ENCODE measurements at regions not wholly inside any gene's neighbourhood (a gene's known extent, or its start where the extent isn't known, plus 50 kb on each side); places are given as distances from the start of the nearest gene placed in this dataset.

DNA sequence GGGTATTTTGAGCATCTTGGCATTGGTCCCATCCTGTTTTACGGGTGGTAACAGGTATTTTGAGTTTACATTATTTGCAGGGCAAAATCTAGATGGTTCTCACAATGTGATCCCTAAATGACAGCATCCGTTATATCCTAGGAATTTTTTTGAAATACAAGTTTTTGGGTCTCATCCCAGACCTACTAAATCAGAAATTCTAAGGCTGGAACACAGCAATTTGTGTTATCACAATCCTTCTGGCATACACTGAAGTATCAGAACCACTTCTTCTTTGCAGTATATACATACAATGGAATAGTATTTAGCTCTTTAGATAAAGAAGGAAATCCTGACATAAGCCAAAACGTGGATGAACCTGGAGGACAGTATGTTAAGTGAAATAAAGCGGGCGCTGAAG, 104.1 kb upstream of the LSM6 start:
- H3K27ac ChIP-seq: no peak overlapping the region
- 76 to 88% methylated on average over 5 of the region's 5 CpGs for WGBS, 2 donors
- intact Hi-C loops (cut with DNase I): no loop called here
- no peak for DNase-seq
- H3K27me3 ChIP-seq: no peaks in the 10 kb centered on the region
- no peak overlapping the region for H3K4me3 ChIP-seq
- no peaks in the 10 kb centered on the region for H3K9me3 ChIP-seq
- no peaks in the 10 kb centered on the region for H3K4me1 ChIP-seq
- no peaks in the 10 kb centered on the region for H3K36me3 ChIP-seq
- no peak for TF ChIP-seq POLR2AphosphoS5 (IDR thresholded peaks at IDR 0.05)
- TF ChIP-seq, protein P1, sequence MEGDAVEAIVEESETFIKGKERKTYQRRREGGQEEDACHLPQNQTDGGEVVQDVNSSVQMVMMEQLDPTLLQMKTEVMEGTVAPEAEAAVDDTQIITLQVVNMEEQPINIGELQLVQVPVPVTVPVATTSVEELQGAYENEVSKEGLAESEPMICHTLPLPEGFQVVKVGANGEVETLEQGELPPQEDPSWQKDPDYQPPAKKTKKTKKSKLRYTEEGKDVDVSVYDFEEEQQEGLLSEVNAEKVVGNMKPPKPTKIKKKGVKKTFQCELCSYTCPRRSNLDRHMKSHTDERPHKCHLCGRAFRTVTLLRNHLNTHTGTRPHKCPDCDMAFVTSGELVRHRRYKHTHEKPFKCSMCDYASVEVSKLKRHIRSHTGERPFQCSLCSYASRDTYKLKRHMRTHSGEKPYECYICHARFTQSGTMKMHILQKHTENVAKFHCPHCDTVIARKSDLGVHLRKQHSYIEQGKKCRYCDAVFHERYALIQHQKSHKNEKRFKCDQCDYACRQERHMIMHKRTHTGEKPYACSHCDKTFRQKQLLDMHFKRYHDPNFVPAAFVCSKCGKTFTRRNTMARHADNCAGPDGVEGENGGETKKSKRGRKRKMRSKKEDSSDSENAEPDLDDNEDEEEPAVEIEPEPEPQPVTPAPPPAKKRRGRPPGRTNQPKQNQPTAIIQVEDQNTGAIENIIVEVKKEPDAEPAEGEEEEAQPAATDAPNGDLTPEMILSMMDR (IDR thresholded peaks at IDR 0.05): no peak
- TF ChIP-seq EP300 (IDR thresholded peaks at IDR 0.05): no peak
- TF ChIP-seq POLR2A (IDR thresholded peaks at IDR 0.05): no peak

DNA sequence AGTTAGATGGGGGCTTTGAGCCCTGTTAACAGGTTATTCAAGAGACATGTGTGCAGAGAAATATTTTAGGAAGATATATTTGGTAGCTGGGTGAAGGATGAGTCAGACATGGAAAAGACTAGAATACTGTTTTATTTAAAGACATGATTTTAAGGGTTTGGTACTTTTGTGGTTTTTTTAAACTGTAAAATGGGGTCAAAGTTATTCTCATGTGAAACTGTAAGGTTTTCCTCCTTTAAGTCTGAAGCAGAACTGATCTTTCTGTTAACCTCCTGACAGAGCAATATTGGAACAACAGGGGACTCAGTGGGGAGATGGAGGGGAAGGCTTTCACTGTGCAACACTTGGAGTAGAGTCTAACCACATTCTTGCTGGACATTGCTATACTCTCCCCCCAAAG, 112.4 kb upstream of the LSM6 start:
- Histone ChIP-seq H3K27me3 (no peaks in the 10 kb centered on the region), H3K4me1 (no peaks in the 10 kb centered on the region), H3K9me3 (no peaks in the 10 kb centered on the region), H3K36me3 (no peaks in the 10 kb centered on the region), H3K4me3 (no peak overlapping the region), H3K27ac (no peak overlapping the region)
- TF ChIP-seq EP300 (IDR thresholded peaks at IDR 0.05): no peak
- no peak for TF ChIP-seq POLR2AphosphoS5 (IDR thresholded peaks at IDR 0.05)
- TF ChIP-seq POLR2A (IDR thresholded peaks at IDR 0.05): no peak
- TF ChIP-seq, protein P1 (IDR thresholded peaks at IDR 0.05): no peak
- DNase-seq: no peak
- intact Hi-C loops (cut with DNase I): no loop called here

DNA sequence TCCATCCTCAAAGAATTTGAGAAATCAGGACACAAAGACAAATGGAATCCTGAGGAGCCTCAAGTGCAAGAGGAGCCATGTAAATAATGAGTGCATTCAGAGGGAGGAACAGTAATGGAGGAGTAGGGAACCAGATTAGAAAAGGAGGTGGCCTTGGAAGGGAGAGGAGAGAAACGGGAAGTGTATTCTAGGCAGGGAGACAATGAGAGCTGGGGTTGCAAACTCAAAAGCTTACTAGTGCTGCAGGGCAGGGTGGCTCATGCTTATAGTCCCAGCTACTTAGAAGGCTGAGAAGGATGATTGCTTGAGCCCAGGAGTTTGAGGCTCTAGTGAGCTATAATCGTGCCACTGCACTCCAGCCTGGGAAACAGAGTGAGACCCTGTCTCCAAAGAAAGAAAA, 113.2 kb upstream of the LSM6 start:
- 87 to 90% methylated on average over 2 of the region's 2 CpGs for WGBS, 2 donors
- Histone ChIP-seq H3K27me3 (no peaks in the 10 kb centered on the region), H3K9me3 (no peaks in the 10 kb centered on the region), H3K4me1 (no peaks in the 10 kb centered on the region), H3K36me3 (no peaks in the 10 kb centered on the region), H3K27ac (no peak overlapping the region), H3K4me3 (no peak overlapping the region)
- DNase-seq: no peak
- intact Hi-C loops (cut with DNase I): no loop called here
- TF ChIP-seq, protein P1 (IDR thresholded peaks at IDR 0.05): no peak
- no peak for TF ChIP-seq EP300 (IDR thresholded peaks at IDR 0.05)
- no peak for TF ChIP-seq POLR2A (IDR thresholded peaks at IDR 0.05)
- no peak for TF ChIP-seq POLR2AphosphoS5 (IDR thresholded peaks at IDR 0.05)

DNA sequence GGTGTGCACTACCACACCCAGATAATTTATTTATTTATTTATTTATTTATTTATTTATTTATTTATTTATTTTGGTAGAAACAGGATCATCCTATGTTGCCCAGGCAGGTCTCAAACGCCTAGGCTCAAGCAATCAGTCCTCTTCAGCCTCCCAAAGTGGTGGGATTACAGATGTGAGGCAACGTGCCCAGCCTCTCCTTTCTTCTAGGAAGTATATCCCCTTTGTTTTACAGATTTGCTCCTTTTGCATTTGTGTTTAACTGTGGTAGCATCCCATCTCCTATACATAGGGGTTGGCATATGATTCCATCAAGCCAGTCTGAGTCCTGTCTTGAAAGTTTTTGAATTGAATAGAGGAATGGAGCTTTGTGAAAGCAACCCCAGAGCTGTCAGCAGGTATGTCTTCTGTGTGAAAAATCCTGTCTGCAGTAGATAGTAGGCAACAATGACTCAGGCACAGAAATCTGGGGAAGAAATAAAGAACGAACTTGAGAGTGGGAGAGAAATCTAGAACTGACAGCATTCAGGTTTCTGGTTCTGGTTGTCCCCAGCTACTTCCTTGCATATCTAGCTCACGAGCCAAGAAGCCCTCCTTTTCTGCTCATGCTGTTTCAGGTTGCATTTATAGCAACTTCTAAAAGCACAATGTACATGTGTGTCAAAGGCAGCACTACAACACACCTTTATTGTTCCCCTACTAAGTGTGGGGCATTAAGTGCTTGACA, 113.7 kb upstream of the LSM6 start:
- DNase-seq: no peak
- WGBS, 2 donors: 80 to 84% methylated on average over 4 of the region's 4 CpGs
- no peaks in the 10 kb centered on the region for H3K4me1 ChIP-seq

More for the DNA sequence above, 113.7 kb upstream of the LSM6 start:
- H3K27ac ChIP-seq: no peak overlapping the region
- H3K9me3 ChIP-seq: no peaks in the 10 kb centered on the region
- no peak overlapping the region for H3K4me3 ChIP-seq
- no peaks in the 10 kb centered on the region for H3K36me3 ChIP-seq
- TF ChIP-seq, protein P1 (IDR thresholded peaks at IDR 0.05): no peak
- no peak for TF ChIP-seq POLR2AphosphoS5 (IDR thresholded peaks at IDR 0.05)
- TF ChIP-seq POLR2A (IDR thresholded peaks at IDR 0.05): no peak
- TF ChIP-seq EP300 (IDR thresholded peaks at IDR 0.05): no peak
- H3K27me3 ChIP-seq: no peaks in the 10 kb centered on the region
- intact Hi-C loops (cut with DNase I): no loop called here

All from sigmoid colon (tissue), 6 donors.